Stimulated activated naive CD8-positive, alpha-beta T cell treated with anti-CD3 and anti-CD28 coated beads, Interleukin-15, amount 100 ng/mL, for 72 hours (primary cell): ENCODE measurements at regions not wholly inside any gene's neighbourhood (a gene's known extent, or its start where the extent isn't known, plus 50 kb on each side); places are given as distances from the start of the nearest gene placed in this dataset.

ENCODE experiments used
- ATAC-seq: fragments of 150-1000 bp; cut with Tn5 transposase; 2 replicates; pipeline ENCODE4 v1.10.0; 2021; ENCODE audit warnings: mild to moderate bottlenecking, moderate library complexity
- DNase-seq, 2 donors: peaks; one replicate each; pipeline ENCODE4 v3.0.0; 2021 to 2022
- H3K27ac Mint-ChIP-seq, 2 donors: one replicate each; pipeline ENCODE4 v1.8.0; 2022; ENCODE audit warnings: mild to moderate bottlenecking in 2 of 2, mixed read lengths in 2 of 2, moderate library complexity in 2 of 2
- H3K27me3 Mint-ChIP-seq: one replicate; pipeline ENCODE4 v1.8.0; 2022; ENCODE audit warnings: mixed read lengths
- H3K4me1 Mint-ChIP-seq: one replicate; pipeline ENCODE4 v1.8.0; 2022; ENCODE audit warnings: mild to moderate bottlenecking, mixed read lengths
- H3K4me3 Mint-ChIP-seq, 2 donors: one replicate each; pipeline ENCODE4 v1.8.0; 2022; ENCODE audit warnings: mild to moderate bottlenecking in 2 of 2, mixed read lengths in 2 of 2, moderate library complexity in 1 of 2
- H3K9me3 Mint-ChIP-seq, 2 donors: one replicate each; pipeline ENCODE4 v1.8.0; 2022; ENCODE audit warnings: mixed read lengths in 2 of 2

- no peak overlapping the region for H3K27ac Mint-ChIP-seq
- H3K4me1 Mint-ChIP-seq, result no peaks in the 10 kb centered on the region
- no peaks in the 10 kb centered on the region for H3K9me3 Mint-ChIP-seq
- no peak for DNase-seq
- H3K27me3 Mint-ChIP-seq, result no peaks in the 10 kb centered on the region
- H3K4me3 Mint-ChIP-seq, result no peak overlapping the region
- no peak for ATAC-seq
Measured at GRCh38 chr6:126280287-126280686, 59.6 kb upstream of the CENPW start.

- ATAC-seq (no peak), DNase-seq (no peak)
- Mint-ChIP-seq H3K27ac (no peak overlapping the region), H3K4me1 (no peaks in the 10 kb centered on the region), H3K4me3 (no peak overlapping the region), H3K9me3 (no peaks in the 10 kb centered on the region), H3K27me3 (no peaks in the 10 kb centered on the region)
Measured at GRCh38 chr6:126285871-126286365, 54.0 kb upstream of the CENPW start.
